Loucy (cell line): ENCODE measurements at regions not wholly inside any gene's neighbourhood (a gene's known extent, or its start where the extent isn't known, plus 50 kb on each side); places are given as distances from the start of the nearest gene placed in this dataset.

ENCODE experiments used
- H2AFZ ChIP-seq: fragments of 200-600 bp; sonication (generic); 2 replicates; pipeline ENCODE4 v1.6.0; 2016; ENCODE audit warnings: antibody characterized with exemption, mild to moderate bottlenecking, low read length, moderate library complexity
- H3F3A ChIP-seq: fragments of 200-600 bp; 2 replicates; pipeline ENCODE4 v1.6.0; 2016; ENCODE audit warnings: antibody characterized with exemption, low read depth, mild to moderate bottlenecking
- H3K27me3 ChIP-seq: fragments of 200-600 bp; sonication (generic); 2 replicates; pipeline ENCODE4 v1.6.1; 2014; ENCODE audit warnings: low read length, mild to moderate bottlenecking; ENCODE audit not compliant: insufficient read depth, poor library complexity, severe bottlenecking
- H3K36me3 ChIP-seq: fragments of 200-600 bp; sonication (generic); 2 replicates; pipeline ENCODE4 v1.6.1; 2016; ENCODE audit warnings: low read length; ENCODE audit not compliant: insufficient read depth
- H3K4me1 ChIP-seq: fragments of 200-600 bp; sonication (generic); 2 replicates; pipeline ENCODE4 v1.5.1; 2014; ENCODE audit warnings: low read length, mild to moderate bottlenecking; ENCODE audit not compliant: insufficient read depth, poor library complexity, severe bottlenecking
- H3K4me2 ChIP-seq: fragments of 200-600 bp; sonication (generic); 2 replicates; pipeline ENCODE4 v1.6.0; 2014; ENCODE audit warnings: antibody characterized with exemption, low read length, low read depth, mild to moderate bottlenecking; ENCODE audit not compliant: poor library complexity, severe bottlenecking
- H3K4me3 ChIP-seq: fragments of 200-600 bp; sonication (generic); 2 replicates; pipeline ENCODE4 v1.5.1; 2014; ENCODE audit warnings: low read length, mild to moderate bottlenecking, mixed read lengths; ENCODE audit not compliant: poor library complexity, severe bottlenecking
- H3K79me2 ChIP-seq: fragments of 200-600 bp; sonication (generic); 2 replicates; pipeline ENCODE4 v1.6.1; 2014; ENCODE audit warnings: low read length; ENCODE audit not compliant: insufficient read depth
- H3K9ac ChIP-seq: fragments of 200-600 bp; sonication (generic); 2 replicates; pipeline ENCODE4 v1.6.0; 2014; ENCODE audit warnings: mild to moderate bottlenecking, low read depth, low read length, moderate library complexity; ENCODE audit not compliant: poor library complexity, severe bottlenecking
- H3K9me2 ChIP-seq: fragments of 200-600 bp; sonication (generic); replicated peaks from 2 replicates; pipeline ENCODE4 v1.6.1; 2016; ENCODE audit warnings: low read depth, low read length, mixed read lengths
- H3K9me3 ChIP-seq: fragments of 200-600 bp; sonication (generic); 2 replicates; pipeline ENCODE4 v1.6.1; 2014; ENCODE audit warnings: mild to moderate bottlenecking, antibody characterized with exemption, low read length, low read depth; ENCODE audit not compliant: insufficient read depth
- H4K20me1 ChIP-seq: fragments of 200-600 bp; sonication (generic); 2 replicates; pipeline ENCODE4 v1.6.0; 2014; ENCODE audit warnings: antibody characterized with exemption, low read length, mild to moderate bottlenecking; ENCODE audit not compliant: insufficient read depth, poor library complexity, severe bottlenecking
- CTCF ChIP-seq: fragments of 200-600 bp; sonication (generic); conservative IDR thresholded peaks from 2 replicates; pipeline ENCODE4 v1.5.1; 2014; ENCODE audit warnings: mild to moderate bottlenecking, antibody characterized with exemption, low read length
- EZH2phosphoT487 ChIP-seq: fragments of 200-600 bp; IDR thresholded peaks from 2 replicates; pipeline ENCODE4 v1.6.1; 2018; ENCODE audit warnings: antibody characterized with exemption, mild to moderate bottlenecking, moderate library complexity, borderline replicate concordance

- no peak for TF ChIP-seq EZH2phosphoT487
- no peak for TF ChIP-seq CTCF
- no peaks in the 10 kb centered on the region for H3K9me2 ChIP-seq
Observed at GRCh38 chr6:67538032-67538431, 1097.0 kb upstream of the ADGRB3 start.

GRCh38 chr6:67535946-67536345 is 1099.1 kb upstream of the ADGRB3 start:
- no peaks in the 10 kb centered on the region for H3K9me2 ChIP-seq
- H3K36me3 ChIP-seq = no peaks in the 10 kb centered on the region
- no peaks in the 10 kb centered on the region for H3F3A ChIP-seq
- no peak overlapping the region for H3K4me2 ChIP-seq
- H3K4me3 ChIP-seq = no peak overlapping the region
- no peaks in the 10 kb centered on the region for H3K27me3 ChIP-seq
- H4K20me1 ChIP-seq = no peaks in the 10 kb centered on the region
- no peaks in the 10 kb centered on the region; the same call in 1 of the 2 replicates for H3K9me3 ChIP-seq
- H3K9ac ChIP-seq = no peak overlapping the region
- TF ChIP-seq CTCF (no peak), EZH2phosphoT487 (no peak)
- H3K79me2 ChIP-seq = no peaks in the 10 kb centered on the region
- no peak overlapping the region for H2AFZ ChIP-seq
- no peaks in the 10 kb centered on the region for H3K4me1 ChIP-seq

More at GRCh38 chr6:67538032-67538431, 1097.0 kb upstream of the ADGRB3 start:
- no peaks in the 10 kb centered on the region for H3K36me3 ChIP-seq
- no peaks in the 10 kb centered on the region for H3F3A ChIP-seq
- H3K9me3 ChIP-seq = no peaks in the 10 kb centered on the region; the same call in 1 of the 2 replicates
- no peak overlapping the region for H2AFZ ChIP-seq
- no peak overlapping the region for H3K4me2 ChIP-seq
- no peaks in the 10 kb centered on the region for H3K4me1 ChIP-seq
- H3K4me3 ChIP-seq = no peak overlapping the region
- no peak overlapping the region for H3K9ac ChIP-seq
- H3K27me3 ChIP-seq = no peaks in the 10 kb centered on the region
- H4K20me1 ChIP-seq = no peaks in the 10 kb centered on the region
- H3K79me2 ChIP-seq = no peaks in the 10 kb centered on the region

- Histone ChIP-seq H3K9ac (no peak overlapping the region), H3F3A (no peaks in the 10 kb centered on the region), H3K79me2 (no peaks in the 10 kb centered on the region), H3K36me3 (no peaks in the 10 kb centered on the region), H3K9me2 (no peaks in the 10 kb centered on the region), H3K4me3 (no peak overlapping the region), H2AFZ (no peak overlapping the region), H3K4me1 (no peaks in the 10 kb centered on the region), H3K4me2 (no peak overlapping the region), H4K20me1 (no peaks in the 10 kb centered on the region), H3K27me3 (no peaks in the 10 kb centered on the region), H3K9me3 (no peaks in the 10 kb centered on the region; the same call in 1 of the 2 replicates)
- TF ChIP-seq CTCF (no peak), EZH2phosphoT487 (no peak)
Observed at GRCh38 chr6:67506352-67506751, 1128.7 kb upstream of the ADGRB3 start.
